OCI-M2 (cell line): ENCODE measurements at regions not wholly inside any gene's neighbourhood (a gene's known extent, or its start where the extent isn't known, plus 50 kb on each side); places are given as distances from the start of the nearest gene placed in this dataset.
"Not testable (repeated sequence)": the region's sequence is repeated elsewhere in the genome, so short reads cannot be mapped to it uniquely, and the experiment has no call there.

Experiments
- DNase-seq: peaks from one replicate; lab custom pipeline; 2025; ENCODE audit not compliant: unreplicated experiment; lab: John Stamatoyannopoulos, UW

DNA sequence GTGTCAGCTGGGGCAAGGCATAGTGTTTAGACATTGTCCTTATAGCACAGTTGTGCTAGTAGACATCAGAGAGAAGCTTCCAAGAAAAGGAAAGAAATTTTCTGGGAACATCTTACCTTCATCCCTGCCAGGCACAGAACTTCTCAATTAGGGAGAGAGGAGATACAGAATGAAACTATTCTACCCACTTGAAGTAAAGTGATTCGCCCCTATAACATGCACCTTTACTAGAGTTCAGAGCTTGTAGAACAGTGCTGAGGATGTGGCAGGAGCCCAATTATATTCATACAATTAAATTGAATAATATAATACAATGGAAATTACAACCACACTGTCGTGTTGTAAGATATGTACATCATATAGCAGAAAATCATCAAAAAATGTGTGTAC lies 1063.9 kb upstream of the CITED2 start:
- DNase-seq: no peak

DNA sequence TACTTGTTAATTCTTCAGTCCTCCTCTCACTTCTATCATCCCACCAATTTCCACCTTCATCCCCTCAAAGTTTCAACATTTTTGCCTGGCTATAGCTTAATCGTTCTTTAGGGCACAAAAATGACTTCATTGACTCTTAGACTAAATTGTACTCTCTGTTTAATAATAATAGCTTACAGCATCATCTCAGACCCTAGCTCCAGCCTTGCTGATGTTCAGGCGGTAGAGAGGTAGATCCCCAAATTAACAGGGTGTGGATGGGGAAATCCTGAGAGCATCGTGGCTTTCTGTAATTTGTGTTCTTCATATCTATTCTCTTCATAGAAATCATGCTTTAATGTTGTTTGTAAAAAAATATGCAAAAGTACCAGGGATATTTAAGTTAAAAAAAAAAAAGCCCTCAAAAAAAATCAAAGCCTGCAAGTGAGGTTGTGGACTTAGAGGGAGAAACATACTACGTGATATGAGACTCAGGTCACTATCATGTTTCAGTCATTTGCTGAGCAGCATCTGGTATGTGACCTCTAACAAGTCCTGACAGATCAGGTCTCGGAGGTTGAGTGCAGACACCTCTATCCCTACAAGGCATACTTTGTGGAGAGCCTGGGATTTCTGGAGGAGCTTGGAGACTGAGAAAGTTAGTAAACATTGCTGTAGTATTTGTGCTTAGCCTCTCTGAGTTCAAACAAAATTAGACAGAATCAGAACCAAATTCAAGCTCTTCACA lies 1063.3 kb upstream of the CITED2 start:
- no peak for DNase-seq

DNA sequence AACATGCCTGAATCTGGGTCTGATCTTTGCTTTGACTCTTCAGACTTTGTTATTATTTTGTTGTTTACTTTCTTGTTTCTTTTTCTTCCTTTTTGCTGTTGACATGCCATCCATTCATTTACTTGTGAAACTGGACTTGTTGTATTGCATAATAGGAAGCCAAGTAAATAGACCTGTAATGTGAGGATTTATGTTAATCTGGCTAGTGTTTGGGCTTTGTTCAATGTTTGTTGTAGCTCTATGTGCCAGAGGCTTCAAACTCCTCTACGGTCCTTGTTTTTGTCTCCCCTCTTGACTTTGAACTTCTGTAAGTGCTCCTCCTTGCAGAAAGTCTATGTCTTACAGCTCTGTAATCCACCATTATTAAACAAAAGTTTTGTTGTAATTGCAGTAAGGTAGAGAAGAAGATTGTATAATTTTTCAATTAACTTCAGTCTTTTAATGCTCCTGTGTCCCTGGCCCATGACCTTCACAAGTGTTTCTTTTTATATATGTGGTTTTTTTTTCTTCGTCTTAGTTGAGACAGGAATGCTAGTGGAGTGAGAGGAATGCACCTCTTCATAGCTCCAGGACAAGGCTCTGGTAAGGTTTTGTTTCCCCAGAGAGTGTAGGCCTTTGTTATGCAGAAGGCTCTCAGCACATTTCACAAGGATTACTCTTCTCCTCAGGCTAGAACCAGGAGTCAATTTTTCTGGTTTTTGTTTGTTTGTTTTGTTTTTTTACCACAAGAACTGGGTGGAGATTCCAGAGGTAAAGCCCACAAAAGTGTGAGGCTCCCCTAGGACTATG lies 1061.8 kb upstream of the CITED2 start:
- no peak for DNase-seq

DNA sequence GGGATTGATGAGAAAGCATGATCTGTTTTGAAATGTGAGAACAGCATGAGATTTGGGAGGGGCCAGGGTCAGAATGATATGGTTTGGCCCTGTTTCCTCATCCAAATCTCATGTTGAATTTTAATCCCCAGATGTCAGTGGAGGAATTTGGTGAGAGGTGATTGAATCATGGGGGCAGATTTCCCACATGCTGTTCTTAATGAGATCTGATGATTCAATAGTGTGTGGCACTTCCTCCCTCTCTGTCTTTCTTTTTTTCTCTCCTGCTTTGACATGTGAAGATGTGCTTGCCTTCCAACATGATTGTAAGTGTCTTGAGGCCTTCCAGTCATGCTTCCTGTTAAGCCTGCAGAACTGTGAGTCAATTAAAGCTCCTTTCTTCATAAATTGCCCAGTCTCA lies 1060.3 kb upstream of the CITED2 start:
- DNase-seq: no peak

DNA sequence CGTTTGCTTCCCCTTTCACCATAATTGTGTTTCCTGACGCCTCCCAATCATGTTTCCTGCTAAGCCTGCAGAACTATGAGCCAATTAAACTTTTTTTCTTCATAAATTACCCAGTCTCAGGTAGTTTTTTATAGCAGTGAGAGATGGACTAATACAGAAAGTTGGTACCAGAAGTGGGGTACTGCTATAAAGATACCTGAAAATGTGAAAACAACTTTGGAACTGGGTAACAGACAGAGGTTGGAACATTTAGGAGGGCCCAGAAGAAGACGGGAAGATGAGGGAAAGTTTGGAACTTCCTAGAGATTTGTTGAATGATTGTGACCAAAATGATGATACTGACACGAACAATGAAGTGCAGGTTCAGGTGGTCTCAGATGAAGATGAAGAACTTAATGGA lies 1058.6 kb upstream of the CITED2 start:
- no peak for DNase-seq

DNA sequence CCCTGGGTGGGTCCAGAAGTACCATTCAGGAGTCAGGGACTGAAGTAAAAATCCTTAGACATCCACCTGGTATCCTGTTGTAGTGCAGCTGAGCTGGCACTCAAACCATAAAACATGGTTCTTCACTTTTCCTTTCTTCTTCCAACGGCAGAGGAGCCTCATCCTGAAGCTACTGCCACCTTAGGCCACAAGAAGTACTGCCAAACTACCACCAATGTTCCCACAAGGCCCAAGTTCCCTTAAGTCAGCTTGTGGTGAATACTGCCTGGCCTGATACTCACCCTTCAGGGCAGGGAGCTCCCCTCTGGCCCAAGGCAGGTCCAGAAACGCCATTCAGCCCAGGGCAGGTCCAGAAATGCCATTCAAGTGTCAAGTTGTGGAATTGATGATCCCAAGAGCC lies 1053.4 kb upstream of the CITED2 start:
- no peak for DNase-seq

DNA sequence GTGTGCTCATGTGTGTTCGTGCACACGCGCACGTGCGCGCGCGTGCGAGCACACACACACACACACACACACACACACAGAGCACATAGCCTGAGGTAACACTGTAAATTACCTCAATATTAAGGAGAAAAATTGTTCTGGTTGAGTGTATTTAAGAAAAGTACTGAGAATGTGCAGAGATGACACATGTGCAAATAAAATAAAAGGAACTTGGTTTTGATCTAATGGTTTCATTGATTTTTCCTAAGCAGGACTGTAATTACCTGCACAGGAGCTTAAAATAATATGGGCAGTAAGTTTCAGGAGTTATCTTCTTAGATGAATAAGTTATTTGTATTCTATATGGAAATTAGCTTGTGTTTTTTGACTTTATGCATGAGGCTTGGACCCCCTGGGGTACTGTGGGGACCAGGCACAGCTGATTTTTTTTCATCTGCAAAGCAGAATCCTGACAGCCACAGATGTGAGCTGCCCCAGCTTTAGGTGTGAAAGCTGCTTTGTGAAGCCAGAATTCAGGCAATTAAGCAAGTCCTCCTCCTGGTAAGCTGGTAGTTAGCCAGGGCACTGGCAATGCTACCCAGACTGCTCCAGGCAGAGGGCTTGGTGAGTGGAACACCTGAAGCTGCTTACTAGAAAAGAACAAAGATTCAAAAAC lies 1040.6 kb upstream of the CITED2 start:
- DNase-seq: no peak

DNA sequence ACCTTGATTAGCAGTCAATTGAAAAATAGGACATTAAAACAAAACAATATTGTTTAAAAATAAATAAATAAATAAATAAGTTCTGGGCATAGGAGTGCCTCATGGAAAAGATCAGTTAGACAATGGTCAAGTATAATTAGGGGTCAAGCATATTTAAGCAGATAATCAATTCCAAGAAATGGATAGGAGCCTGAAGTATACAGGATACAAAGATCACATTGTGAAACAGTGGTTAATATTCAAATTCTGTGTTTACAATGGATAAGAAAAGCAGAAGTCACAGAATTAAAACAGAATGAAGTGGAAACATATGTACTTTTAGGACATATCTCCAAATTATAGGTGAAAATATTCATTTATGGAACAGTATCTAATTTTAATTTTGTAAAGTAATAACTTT lies 1028.6 kb upstream of the CITED2 start:
- no peak for DNase-seq

DNA sequence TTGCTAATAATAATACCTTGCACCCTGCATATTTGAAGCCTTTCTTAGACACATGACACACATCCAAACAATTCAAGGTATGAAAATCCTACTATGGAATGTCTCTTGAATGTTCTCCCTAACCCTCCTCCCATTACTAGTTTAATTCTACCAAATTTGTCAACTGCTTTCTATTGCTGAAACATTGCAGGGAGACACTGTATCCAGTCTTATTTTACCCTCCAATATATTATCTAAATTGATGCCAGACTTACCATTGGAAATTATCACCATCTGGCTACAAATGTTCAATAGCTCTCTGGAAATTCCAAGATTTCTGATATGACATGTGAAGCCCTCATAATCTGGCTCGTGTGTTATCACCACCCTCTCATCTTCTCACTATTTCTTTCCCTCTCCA lies 1027.3 kb upstream of the CITED2 start:
- DNase-seq: no peak

DNA sequence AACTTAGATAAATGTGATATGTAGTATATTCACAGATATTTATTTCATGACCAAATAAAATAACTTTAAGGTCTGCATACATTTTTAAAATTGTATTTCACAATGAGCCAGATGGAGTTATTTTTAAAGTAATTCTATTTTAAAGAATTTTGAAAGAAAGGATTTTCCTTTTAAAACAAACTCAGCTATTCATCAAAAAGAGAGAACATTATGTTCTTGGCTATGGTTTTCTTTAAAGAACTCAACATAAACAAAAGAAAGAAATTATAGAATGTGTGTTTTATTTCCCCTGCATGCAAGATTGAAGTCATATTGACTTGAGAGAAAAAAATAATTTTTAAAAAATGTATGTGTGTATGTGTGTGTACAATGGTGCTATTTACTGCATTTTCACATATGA lies 1023.6 kb upstream of the CITED2 start:
- no peak for DNase-seq

DNA sequence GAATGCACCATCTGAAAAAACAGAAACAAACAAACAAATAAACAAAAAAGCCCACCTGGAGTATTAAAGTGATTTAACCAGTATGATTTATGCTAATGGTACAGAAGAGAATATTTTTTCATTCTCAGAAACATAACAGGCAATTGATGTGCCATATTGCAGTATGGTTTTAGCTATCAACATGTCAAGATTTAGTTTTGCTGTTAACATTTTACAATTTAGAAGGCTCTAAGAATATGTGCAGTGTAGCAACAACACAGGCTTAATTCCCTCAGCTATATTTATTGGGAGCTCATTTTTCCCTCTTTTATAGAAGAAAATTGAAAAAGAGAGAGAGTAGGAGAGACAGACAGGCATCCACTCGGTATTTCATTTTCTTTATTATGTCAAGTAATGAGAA lies 1022.7 kb upstream of the CITED2 start:
- DNase-seq: no peak

DNA sequence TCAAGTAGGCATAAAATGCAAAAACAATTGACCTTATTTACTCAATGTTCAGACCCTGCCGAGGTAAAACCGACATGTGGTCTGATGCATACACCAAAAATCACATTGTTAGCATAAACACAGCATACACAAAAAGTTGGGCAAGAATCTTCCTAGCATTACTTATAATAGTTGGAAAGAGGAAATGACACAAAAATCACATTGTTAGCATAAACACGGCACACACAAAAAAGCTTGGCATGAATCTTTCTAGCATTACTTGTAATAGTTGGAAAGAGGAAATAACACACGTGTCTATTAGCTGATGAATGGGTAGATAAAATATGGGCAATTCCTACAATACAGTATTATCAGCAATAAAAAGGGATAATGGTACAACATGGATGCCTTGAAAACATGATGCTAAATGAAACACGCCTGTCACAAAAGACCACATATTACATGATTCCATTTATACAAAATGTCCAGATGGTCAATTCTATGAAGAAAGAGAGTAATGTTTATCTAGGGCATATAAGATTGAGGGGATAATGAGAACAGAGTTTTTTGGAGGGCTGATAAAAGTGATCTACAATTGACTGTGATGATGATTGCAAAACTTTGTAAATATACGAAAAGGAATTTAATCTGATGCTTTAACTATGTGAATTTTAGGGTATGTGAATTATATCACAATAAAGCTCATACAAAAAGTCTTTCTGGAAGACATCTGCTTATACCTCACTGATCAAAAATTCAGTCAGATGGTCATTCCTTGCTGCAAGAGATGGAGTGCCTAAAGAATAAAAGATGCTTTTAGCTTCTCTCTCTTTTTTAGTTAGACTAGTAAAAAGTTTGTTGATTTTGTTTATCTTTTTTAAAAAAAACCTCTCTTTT lies 1019.5 kb upstream of the CITED2 start:
- no peak for DNase-seq

DNA sequence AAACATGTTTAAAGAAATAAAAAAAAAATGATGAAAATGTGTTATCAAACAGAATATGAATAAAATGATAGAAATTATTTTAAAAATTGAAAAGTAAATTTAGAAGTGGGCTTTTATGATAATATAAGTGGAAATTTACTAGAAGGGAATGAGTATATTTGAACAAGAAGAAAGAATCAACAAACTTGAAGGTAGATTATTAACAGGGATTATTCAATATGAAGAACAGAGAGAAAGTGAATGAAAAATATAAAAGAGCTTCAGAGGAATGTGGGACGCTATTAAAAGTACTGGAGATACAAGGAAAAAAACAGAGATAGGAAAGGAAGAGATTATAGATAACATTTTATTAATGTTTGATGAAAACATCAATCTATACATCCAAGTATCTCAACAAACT lies 1014.4 kb upstream of the CITED2 start:
- DNase-seq: no peak

DNA sequence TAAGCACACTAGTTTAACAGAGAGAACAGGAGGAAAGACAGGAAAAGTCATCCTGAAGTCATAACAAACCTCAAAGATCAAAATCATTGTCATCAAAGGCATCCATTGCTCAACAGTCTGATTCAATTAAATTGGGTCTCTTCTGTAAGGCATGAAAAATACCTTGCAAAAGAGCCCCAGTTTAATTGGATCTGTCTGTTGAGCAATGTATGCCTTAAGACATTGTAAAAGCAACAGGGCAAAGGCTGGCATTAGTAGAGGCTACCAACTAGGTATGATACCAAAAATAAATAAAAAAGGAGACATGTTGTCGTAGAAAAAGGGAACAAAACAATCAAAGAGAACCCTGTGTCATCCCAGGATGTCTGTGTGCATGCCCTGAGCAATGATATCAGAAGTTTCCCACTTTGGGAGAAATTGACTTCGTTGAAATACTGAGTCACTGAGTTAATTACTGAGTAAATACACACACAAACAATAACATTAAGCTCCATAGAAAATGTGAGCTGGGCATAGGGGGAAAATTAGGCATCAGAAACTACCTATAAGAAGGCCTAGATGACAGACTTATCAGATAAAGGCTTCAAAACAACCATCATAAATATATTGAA lies 1013.8 kb upstream of the CITED2 start:
- no peak for DNase-seq

DNA sequence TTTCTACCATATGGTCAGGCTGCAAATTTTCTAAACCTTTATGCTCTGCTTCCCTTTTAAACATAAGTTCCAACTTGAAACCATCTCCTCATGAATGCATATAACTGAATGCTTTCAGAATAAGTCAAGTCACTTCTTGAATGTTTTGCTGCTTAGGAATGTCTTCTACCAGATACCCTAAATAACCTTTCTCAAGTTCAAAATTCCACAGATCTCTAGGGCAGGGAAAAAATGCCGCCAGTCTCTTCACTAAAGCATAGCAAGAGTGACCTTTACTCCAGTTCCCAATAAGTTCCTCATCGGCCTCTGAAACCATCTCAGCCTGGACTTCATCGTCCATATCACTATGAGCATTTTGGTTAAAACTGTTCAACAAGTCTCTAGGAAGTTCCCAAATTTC lies 1011.2 kb upstream of the CITED2 start:
- DNase-seq: no peak

DNA sequence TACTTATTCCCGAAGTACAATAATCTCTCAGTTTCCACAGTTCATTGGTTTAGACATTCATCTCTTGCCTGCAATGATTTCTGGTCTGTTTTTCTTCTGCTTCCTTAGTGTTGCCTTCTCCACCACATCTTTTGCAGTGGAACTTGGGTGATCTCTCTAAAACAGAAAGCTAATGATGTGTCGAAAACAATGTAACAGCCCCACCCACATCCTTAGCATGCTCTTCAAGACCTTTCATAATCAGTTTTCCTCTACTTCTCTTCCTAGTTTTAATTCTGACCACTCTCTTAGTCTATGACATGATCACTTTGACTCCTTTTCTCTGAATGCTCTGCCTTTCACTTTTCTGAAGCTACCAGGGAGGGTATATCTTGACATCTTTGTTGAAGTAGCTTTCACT lies 1007.9 kb upstream of the CITED2 start:
- DNase-seq: no peak

DNA sequence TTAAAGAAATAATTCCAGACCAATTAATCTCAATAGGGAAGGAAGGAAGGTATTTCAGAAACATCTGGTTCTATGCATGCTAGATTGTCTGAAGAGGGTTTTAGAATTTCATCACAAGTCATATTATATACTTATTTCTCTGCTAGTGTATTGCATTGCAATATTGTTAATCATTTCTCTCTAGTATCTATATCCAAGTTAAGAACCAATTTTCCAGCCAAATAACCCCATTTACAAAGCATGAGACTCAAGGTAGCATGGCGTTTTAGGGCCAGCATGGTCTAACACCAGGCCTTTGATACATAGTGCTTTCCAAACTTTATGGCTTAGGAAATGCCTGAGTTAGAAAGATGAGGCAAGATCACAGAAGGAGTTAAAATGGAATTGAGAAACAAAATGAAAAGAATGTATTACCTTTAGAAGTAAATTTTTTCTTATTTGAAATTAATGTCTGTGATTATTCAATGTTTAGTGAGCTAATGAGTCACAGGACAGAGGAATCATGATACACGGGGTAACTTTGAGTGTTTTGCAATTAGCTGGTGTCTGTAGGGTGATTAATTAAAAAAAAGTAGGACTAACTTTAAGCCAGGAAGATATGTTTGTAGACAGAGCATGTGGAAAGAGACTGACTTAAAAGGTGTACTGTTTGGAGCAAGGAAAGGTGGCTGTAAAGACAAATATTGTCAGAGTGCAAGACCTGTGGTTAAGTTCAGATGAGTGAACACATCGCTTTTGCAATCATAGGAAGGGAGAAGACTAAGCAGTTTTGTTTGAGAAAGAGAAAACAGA lies 1006.2 kb upstream of the CITED2 start:
- DNase-seq: no peak

DNA sequence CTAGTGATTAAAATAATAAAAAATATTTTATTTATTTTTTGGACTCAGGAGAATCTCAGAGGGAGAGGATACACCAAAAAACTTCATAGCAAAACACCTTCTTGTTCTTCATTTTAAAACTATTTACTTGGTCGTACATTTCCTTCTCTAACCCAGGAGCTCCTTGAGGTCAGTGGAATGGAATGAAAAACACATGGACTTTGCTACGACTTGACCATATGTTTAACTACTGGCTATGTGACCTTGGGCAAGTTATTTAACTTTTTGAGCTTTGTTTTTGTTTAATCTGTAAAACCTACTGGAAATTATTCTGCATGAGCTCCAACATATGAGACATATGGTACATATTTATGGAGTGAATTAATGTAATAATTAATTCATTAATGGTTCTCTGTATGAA lies 1005.5 kb upstream of the CITED2 start:
- DNase-seq: no peak

DNA sequence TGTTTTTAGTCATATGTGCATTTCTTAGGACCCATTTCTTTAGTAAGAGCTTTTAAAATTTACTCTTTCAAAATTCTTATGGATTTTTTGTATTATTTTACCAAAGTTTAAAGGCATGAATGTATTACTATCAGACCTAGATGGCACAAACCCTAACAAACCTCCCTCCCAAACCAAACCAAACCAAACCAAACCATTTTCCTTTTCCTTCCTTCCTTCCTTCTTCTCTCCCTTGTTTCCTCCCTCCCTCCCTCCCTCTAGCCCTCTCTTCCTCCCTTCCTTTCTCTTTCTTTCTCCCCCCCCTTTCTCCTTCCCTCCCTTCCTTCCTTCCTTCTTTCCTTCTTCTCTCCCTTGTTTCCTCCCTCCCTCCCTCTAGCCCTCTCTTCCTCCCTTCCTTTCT lies 1001.8 kb upstream of the CITED2 start:
- no peak for DNase-seq

DNA sequence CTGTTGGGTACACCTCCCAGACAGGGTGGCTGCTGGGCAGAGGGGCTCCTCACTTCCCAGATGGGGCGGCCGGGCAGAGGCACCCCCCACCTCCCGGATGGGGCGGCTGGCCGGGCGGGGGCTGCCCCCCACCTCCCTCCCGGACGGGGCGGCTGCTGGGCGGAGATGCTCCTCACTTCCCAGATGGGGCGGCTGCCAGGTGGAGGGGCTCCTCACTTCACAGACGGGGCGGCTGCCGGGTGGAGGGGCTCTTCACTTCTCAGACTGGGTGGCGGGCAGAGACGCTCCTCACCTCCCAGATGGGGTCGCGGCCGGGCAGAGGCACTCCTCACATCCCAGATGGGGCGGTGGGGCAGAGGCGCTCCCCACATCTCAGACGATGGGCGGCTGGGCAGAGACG lies 999.3 kb upstream of the CITED2 start:
- not testable (repeated sequence) for DNase-seq
